Right kidney (tissue), 1 donor: ENCODE measurements at regions not wholly inside any gene's neighbourhood (a gene's known extent, or its start where the extent isn't known, plus 50 kb on each side); places are given as distances from the start of the nearest gene placed in this dataset.
"Not testable (repeated sequence)": the region's sequence is repeated elsewhere in the genome, so short reads cannot be mapped to it uniquely, and the experiment has no call there.

Source experiments
- DNase-seq: peaks from one replicate; pipeline ENCODE4 v3.0.0-alpha.2; 2016

- DNase-seq = no peak
These were observed 144.7 kb upstream of the UST start for GRCh38 chr6:148602136-148602535.

GRCh38 chr6:148608199-148608951 lies 138.5 kb upstream of the UST start:
- DNase-seq = peak; percentile 5

GRCh38 chr6:148611213-148611612 lies 135.6 kb upstream of the UST start:
- DNase-seq = no peak

GRCh38 chr6:148612043-148612442 lies 134.8 kb upstream of the UST start:
- no peak for DNase-seq

GRCh38 chr6:148614602-148615001 lies 132.2 kb upstream of the UST start:
- DNase-seq = no peak

GRCh38 chr6:148616841-148617240 lies 130.0 kb upstream of the UST start:
- DNase-seq = no peak

- DNase-seq = no peak
These were observed 129.3 kb upstream of the UST start for GRCh38 chr6:148617530-148617929.

GRCh38 chr6:148619891-148620290 lies 126.9 kb upstream of the UST start:
- no peak for DNase-seq

GRCh38 chr6:148620579-148621298 lies 126.1 kb upstream of the UST start:
- no peak for DNase-seq

- DNase-seq = no peak
These were observed 121.2 kb upstream of the UST start for GRCh38 chr6:148625609-148626008.

- no peak for DNase-seq
These were observed 118.6 kb upstream of the UST start for GRCh38 chr6:148628251-148628650.

- DNase-seq = no peak
These were observed 117.6 kb upstream of the UST start for GRCh38 chr6:148629181-148629580.

GRCh38 chr6:148629592-148630465 lies 117.0 kb upstream of the UST start:
- DNase-seq = no peak

- no peak for DNase-seq
These were observed 111.6 kb upstream of the UST start for GRCh38 chr6:148635070-148635743.

GRCh38 chr6:148641836-148642235 lies 105.0 kb upstream of the UST start:
- not testable (repeated sequence) for DNase-seq

GRCh38 chr6:148643208-148643607 lies 103.6 kb upstream of the UST start:
- DNase-seq = not testable (repeated sequence)

GRCh38 chr6:148645049-148645448 lies 101.8 kb upstream of the UST start:
- not testable (repeated sequence) for DNase-seq

GRCh38 chr6:148648754-148649453 lies 97.9 kb upstream of the UST start:
- no peak for DNase-seq

GRCh38 chr6:148649454-148649963 lies 97.3 kb upstream of the UST start:
- no peak for DNase-seq

- DNase-seq = no peak
These were observed 95.8 kb upstream of the UST start for GRCh38 chr6:148650941-148651505.

GRCh38 chr6:148652205-148652604 lies 94.6 kb upstream of the UST start:
- DNase-seq = no peak
